COLO829 (cell line): ENCODE measurements at regions not wholly inside any gene's neighbourhood (a gene's known extent, or its start where the extent isn't known, plus 50 kb on each side); places are given as distances from the start of the nearest gene placed in this dataset.
"Not testable (repeated sequence)": the region's sequence is repeated elsewhere in the genome, so short reads cannot be mapped to it uniquely, and the experiment has no call there.

ENCODE experiments used
- DNase-seq: peaks from one replicate; pipeline ENCODE4 v3.0.0; 2012; ENCODE audit warnings: low spot score

DNA sequence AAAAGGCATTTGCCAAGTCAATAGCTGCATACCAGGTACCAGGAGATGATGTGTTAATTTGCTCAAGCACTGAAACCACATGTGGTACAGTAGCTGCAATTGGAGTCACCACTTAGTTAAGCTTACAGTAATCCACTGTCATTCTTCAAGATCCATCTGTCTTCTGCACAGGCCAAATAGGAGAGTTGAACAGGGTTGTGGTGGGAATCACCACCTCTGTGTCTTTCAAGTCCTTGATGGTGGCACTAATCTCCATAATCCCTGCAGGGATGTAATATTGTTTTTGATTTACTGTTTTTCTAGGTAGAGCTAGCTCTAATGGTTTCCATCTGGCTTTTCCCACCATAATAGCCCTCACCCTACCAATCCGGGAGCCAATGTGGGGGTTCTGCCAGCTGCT lies 91.9 kb downstream of the FCRL5 start:
- no peak for DNase-seq

DNA sequence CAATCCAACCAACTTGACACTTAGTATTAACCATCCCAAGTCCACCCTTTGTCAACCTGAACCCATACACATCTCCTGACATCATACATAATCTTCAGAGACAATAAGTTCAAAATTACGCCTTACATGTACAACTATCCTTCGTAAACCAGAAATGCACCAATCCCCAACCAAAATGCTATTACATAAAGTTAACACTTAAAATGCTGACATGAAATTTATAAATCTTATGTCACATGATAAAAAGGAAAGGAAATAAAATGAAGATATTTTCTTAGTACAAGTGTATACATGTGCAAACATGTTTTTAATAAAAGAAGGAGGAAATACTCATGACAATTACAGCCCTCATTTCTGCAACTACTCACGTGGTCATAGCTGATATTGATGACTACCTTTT lies 95.0 kb downstream of the FCRL5 start:
- DNase-seq, result no peak

DNA sequence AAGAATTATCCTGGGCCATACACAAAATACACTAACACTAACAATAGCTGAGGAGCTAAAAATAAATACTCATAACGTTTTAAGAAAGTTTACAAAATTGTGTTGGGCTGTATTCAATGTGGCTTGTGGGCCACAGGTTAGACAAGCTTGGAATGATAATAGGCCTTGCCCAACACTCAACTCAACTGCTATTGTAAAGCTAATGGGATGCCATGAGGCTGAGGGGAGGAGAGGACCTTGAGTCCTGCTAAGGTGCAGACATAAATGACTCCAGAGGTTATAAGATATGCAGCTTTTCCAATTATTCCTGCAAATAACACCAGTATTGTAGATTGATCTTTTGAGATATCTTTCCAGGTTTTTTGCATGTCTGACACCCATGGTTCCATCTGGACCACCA lies 97.0 kb downstream of the FCRL5 start:
- DNase-seq, result no peak

DNA sequence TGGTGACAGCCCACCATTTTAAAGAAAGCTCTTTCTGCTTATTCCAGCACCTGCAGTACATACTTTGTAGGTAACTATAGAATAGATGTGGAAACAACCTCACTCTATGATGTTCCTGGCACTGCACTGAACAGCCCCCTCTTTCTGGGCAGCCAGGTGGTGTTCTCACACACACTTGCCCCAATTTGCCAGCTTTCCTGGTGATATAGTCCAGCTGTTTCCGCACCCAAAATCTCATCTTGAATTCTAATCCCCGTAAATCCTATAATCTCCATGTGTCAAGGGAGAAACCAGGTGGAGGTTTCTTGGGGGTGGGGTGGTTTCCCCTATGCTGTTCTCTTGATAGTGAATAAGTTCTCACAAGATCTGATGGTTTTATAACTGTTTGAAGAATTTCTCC lies 102.2 kb downstream of the FCRL5 start:
- no peak for DNase-seq

DNA sequence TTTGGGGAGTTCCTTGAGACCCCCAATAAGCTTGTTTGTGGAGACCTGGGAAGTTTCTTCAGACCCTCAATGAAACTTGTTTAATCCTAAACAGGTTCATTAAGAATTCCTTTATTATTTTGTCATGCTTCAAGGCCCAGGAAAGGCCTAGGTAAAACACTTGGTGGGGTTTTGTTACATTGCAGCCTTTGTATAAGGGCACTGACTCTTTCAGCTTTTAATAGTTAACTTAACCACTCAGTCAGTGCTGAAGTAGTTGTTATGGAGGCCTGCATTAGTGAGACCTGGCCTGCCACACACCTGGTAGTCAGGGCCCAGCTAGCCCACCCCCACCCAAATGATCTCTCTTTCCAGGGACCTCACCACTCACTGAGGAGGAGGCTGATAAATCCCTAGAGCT lies 103.7 kb downstream of the FCRL5 start:
- DNase-seq, result no peak

DNA sequence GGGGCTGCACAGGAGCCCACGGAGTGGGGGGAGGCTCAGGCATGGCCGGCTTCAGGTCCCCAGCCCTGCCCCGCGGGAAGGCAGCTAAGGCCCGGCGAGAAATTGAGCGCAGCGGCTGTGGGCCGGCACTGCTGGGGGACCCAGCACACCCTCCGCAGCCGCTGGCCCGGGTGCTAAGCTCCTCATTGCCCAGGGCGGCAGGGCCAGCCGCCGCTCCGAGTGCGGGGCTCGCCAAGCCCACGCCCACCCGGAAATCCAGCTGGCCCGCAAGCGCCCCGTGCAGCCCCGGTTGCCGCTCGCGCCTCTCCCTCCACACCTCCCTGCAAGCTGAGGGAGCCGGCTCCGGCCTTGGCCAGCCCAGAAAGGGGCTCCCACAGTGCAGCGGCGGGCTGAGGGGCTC lies 106.0 kb downstream of the FCRL5 start:
- not testable (repeated sequence) for DNase-seq

DNA sequence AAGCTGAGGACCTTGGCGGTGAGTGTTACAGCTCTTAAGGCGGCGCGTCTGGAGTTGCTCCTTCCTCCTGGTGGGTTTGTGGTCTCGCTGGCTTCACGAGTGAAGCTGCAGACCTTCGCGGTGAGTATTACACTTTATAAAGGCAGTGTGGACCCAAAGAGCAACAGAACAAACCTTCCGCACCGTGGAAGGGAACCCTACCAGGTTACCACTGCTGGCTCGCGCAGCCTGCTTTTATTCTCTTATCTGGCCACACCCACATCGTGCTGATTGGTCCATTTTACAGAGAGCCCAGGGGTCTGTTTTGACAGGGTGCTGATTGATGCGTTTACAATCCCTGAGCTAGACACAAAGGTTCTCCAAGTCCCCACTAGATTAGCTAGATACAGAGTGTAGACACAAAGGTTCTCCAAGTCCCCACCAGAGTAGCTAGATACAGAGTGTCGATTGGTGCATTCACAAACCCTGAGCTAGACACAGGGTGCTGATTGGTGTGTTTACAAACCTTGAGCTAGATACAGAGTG lies 106.6 kb downstream of the FCRL5 start:
- DNase-seq, result not testable (repeated sequence)

DNA sequence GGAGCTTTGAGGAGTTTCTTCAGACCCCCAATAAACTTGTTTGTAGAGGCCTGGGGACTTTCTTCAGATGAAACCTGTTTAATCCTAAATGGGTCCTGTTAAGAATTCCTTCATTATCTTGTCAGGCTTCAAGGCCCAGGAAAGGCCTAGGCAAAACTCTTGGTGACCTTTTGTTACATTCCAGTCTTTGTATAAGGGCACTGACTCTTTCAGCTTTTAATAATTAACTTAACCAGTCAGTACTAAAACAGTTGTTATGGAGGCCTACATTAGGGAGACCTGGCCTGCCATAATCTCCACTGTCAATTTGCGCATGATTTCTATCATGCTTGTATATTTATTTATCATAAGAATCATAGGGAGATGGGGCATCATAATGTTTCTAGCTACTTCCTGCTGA lies 110.2 kb downstream of the FCRL5 start:
- no peak for DNase-seq

DNA sequence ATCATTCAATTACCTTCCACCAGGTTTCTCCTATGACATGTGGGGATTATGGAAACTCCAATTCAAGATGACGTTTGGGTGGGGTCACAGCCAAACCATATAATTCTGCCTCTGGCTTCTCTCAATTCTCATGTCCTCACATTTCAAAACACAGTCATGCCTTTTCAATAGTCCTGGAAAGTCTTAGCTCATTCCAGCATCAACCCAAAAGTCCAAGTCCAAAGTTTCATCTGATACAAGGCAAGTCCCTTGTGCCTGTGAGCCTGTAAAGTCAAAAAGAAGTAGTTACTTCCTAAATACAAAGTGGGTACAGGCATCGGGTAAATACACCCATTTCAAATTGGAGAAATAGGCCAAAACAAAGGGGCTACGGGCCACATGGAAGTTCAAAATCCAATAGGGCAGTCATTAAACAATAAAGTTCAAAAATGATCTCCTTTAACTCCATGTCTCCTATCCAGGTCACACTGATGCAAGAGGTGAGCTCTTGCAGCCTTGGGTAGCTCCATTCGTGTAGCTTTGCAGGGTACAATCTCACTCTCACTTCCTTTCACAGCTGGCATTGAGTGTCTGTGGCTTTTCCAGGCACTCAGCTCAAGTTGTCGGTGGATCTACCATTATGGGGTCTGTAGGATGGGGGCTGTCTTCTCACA lies 112.9 kb downstream of the FCRL5 start:
- no peak for DNase-seq

DNA sequence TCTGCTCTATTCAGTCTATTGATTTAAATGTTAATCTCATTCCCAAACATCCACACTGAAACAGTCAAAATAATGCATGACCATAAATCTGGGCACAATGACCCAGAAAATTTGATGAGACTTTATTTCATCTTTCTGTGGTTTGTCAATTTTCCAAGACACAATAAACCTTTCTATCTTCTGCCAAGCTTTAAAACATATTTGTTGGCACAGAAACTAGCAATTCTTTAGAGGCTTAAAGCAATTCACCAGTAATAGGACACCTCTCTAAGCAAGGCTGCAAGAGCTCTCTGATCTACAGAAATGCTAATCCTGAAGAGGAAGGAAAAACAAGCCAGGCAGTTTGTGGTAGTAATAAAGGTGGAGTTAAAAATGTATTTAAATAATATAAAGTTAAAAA lies 113.7 kb downstream of the FCRL5 start:
- no peak for DNase-seq

DNA sequence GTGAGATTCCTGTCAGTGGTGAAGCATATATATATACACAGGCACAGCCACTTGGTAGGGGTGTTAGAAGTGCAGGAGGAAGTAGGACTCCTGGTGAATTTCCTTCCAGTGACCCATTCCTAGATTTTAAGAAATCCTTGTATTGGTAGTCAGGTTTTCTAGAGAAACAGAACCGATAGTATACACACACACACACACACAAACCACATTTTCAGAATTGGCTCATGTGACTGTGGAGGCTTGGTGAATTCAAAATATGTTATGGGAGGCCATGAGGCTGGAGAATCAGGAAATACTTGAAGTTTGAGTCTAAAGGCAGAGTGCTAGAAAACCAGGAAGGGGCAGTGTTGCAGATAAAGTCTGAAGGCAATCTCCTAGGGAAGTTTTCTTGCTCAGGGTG lies 114.2 kb downstream of the FCRL5 start:
- no peak for DNase-seq

DNA sequence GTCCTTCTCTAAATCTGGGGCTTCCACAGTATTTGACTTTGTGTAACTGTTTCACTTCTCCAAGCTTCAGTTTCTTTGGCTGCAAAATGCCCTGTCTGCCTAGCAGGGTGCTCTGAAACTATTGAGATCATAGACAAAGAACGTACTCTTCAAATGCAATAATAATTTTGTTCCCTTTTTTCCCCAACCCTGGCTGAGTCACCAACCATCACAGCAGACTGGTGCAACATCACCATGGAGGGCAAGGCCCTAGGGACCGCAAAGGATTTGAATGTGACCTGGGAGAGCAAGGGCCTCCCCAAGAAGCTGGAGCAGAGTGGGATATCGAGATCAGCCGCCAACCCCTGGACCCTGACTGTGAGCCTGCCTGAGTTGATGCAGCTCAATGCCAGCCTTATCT lies 115.0 kb downstream of the FCRL5 start:
- no peak for DNase-seq

DNA sequence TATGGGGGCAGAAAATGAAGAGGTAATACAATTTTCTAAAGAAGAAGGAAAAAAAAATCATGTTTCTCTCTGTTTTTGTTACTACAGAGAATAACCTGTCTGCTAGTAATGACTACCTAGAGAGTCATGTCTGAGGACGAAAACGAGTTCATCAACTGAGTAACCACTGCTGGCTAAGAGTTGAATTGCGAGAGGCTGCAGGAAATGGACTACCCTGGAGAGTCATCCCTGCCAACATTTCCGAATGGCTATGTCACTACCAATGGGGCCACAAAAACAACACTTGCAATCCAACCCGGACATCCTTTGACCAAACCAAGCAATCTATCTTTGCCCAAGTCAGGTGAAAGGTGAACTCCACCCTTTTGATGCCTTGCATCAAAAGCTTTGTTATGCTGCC lies 120.6 kb downstream of the FCRL5 start:
- no peak for DNase-seq

DNA sequence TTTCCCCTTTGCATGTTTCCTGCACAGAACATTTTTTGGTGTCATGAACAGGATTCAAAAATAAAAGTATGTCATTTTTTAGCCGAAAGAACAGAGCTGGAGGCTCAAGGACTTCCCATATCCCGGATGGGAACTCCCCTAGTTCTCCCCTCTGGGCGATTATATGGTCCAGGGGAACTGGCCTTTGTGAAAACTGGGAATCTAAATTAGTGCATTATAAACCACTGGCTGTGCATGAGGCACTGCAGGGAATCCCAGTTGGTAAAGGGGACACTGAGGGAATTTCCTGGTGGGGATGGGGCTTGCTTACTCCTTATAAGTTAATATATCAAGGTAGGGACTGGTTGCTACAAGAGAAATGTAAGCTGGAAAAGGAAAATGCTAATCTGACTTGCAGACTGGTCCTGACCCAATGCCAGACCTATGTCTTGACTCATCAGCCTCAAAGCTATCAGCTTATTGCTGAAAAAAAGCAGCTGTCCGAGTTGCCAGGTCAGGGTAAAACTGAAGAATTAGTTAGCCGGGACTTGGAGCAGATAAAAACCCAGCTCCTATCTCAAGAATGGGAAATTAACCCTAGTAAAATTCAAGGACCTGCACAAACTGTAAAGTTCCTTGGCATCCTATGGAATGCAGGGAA lies 122.6 kb downstream of the FCRL5 start:
- DNase-seq, result no peak

DNA sequence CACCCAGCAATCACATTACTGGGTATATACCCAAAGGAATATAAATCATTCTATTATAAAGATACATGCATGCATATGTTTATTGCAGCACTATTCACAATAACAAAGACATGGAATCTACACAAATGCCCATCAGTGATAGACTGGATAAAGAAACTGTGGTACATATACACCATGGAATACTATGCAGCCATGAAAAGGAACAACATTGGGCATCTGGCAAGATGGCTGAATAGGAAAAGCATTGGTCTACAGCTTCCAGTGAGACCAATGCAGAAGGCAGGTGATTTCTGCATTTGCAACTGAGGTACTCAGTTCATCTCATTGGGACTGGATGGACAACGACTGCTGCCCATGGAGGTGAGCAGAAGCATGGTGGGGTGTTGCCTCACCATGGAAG lies 128.6 kb downstream of the FCRL5 start:
- not testable (repeated sequence) for DNase-seq

DNA sequence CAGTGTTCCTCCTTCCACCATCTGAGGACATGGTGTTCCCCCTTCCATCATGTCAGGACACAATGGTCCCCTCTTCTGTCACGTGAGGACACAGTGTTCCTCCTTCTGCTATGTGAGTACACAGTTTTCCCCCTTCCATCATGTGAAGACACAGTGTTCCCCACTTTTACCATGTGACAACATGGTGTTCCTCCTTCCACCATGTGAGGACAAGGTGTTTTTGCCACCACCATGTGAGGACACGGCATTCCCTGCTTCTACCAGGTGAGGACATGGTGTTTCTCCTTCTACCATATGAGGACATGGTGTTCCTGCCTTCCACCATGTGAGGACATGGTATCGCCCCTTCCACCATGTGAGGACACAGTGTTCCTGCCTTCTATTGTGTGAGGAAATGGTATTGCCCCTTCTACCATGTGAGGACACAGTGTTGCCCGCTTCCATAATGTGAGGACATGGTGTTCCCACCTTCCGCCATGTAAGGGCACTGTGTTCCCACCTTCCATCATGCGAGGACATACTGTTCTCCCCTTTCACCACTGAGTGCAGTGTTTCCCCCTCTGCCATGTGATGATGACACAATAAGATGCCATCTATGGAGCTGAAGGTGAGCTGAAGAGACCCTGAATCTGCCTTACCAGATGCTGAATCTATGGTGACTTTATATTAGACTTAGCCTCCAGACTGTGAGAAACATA lies 132.3 kb downstream of the FCRL5 start:
- no peak for DNase-seq

DNA sequence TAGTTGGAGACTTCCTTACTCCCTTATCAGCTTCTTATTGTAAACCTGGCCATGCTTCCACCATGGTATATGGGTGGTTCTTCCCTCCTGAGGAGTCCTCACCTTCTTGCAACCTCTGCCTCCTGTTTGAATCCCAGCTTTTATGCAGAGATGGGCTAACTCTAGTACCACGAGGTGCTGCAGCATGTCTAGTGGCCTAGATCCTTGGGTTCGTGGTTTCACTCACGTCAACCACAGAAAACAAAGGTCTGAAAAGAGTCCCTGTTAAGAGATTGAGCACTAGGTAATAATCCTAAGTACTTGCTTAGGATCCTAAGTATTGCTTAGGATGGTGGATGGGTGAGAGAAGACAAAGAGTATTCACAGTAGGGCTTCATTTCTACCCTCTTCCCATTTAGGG lies 133.7 kb downstream of the FCRL5 start:
- DNase-seq, result no peak

DNA sequence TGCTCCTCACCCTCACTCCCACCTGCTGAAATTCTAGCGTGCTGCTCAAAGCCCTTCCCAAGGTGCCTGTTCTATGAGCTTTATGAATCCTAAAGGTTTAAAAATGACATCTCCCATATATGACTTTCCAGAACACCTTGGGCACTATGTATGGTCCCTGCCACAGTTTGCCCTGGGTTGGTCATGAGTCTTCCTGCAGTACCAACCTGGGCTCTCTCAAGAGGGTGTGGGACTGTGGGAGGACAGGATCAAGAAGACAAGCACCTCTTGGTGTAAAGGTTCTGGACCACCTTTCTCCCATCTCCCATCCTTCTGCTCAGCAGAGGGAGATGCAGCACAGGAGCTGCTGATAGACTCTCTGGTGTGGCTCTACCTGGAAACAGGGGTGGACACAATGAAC lies 134.1 kb downstream of the FCRL5 start:
- no peak for DNase-seq

DNA sequence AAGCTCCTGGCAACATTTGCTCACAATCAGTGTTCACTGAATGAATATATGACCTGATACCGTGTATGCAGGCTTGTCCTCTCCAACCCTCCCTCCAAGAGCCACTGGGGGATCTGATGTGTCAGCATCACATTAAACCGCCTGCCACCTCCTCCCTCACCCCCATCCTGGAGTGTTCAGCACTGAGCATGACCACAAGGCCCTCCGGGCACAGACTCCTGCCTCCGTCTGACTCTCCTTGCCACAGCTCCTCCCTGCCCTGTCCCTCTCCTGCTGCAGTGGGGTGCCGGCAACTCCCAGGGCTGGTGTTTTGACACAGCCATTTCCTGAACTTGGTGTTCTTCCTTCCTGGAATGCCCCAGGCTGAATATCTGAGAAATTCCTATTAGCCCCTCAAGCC lies 136.7 kb downstream of the FCRL5 start:
- no peak for DNase-seq

DNA sequence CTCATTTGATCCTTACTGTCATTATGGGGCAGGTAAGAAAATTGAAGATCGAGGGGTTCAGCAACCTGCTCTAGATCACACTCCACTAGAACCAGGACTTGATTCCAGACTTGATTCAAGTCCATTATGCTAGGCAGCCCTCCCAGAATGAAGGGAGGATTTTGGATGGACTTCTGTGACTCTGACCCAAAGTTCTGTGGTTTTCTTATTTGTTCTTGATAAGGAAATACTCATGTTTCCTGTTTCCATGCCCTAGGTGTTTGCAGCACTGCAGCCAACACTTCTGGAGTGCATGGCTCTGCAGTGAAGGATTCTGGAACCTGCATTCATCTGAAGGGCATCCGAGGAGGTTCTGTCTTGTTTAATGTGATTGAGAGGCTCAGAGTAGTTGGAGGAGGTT lies 140.0 kb downstream of the FCRL5 start:
- DNase-seq, result no peak

DNA sequence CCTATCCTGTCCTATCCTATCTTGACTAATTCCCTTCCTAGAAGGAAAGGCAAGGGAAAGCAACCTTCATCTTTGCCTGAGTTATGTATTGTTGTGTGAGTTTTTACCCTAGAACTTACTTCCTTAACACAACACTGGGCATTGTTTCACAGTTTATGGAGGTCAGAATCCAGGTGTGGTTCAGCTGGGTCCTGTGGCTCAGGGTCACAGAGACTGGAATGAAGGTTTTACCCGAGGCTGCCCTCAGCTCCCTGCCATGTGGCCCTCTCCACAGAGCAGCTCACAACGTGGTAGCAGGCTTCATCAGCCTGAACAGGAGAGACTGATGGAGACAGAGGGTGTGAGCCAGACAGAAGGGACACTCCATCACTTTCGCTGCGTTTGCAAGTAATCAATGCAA lies 140.5 kb downstream of the FCRL5 start:
- DNase-seq, result no peak

DNA sequence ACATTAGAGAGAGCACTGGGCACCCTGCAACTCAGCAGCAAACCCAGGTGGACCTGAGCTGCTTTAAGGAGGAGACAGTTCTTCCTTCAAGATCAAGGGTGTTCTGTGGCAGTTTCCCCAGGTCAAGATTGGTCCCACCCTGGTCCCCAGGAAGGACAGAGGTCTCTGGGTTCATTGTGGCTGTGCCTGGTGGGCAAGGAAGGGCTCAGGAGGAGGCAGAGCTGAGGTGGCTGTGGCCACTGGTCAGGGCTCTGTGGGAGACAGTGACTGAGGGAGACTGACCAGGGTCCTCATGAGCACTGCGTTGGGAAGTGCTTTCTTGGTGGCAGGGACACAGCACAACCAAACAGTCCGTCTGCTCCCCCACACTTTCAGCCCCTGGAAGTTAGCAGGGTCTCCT lies 141.3 kb downstream of the FCRL5 start:
- DNase-seq, result no peak

DNA sequence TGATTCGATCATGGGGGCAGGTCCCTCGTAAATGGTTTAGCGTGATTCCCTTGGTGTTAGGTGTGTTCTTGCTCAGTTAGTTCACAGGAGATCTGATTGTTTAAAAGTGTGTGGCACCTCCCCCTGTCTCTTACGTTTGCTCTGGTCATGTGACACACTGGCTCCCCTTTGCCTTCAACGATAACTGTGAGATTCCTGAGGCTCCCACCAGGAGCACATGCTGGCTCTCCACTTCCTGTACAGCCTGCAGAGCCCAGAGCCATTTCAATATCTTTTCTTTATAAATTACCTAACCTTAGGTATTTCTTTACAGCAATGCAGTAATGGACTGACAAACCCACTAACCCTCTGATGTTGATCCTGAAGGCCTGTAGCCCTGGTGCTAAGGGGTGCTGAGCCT lies 141.9 kb downstream of the FCRL5 start:
- no peak for DNase-seq

DNA sequence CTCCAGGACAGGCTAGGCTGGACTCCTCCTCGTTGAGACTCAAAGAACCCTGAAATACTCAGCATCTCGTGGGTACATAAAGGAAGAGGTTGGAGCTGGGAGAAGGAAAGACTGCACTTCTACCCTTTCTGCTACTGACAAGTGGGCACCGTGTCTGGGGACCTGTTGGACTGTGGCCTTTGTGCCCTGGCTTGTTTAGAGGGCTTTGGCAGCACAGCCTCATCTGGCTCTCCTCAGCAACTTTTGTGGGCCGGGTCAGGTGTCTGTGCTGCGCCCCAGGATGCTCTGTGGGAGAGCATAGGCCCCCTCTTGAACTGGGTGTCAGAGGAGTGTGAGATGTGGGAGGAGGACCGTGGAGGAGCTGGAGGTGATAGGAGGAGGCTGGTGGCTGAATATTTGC lies 142.4 kb downstream of the FCRL5 start:
- DNase-seq, result no peak
